RWPE2 (cell line): ENCODE measurements at regions not wholly inside any gene's neighbourhood (a gene's known extent, or its start where the extent isn't known, plus 50 kb on each side); places are given as distances from the start of the nearest gene placed in this dataset.
A peak's percentile ranks its signal among the peaks of the same experiment; 100 is the strongest.

ENCODE experiments used
- ATAC-seq: fragments of 200-7000 bp; cut with Tn5 transposase; 3 replicates; pipeline ENCODE4 v1.9.1; 2021; ENCODE audit warnings: low read depth
- DNase-seq: peaks from one replicate; pipeline ENCODE4 v3.0.0-alpha.2; 2020; ENCODE audit warnings: low spot score
- H3K27ac ChIP-seq: fragments of 450-650 bp; 2 replicates; pipeline ENCODE4 v1.5.1; 2017; ENCODE audit warnings: mild to moderate bottlenecking; ENCODE audit not compliant: poor library complexity, severe bottlenecking
- H3K27me3 ChIP-seq: fragments of 250-450 bp; sonication (Bioruptor Pico); 2 replicates; pipeline ENCODE4 v1.5.1; 2021; ENCODE audit warnings: mild to moderate bottlenecking, moderate library complexity; ENCODE audit not compliant: insufficient read depth, poor library complexity, severe bottlenecking
- H3K36me3 ChIP-seq: fragments of 250-450 bp; sonication (Bioruptor Pico); 2 replicates; pipeline ENCODE4 v1.5.1; 2020; ENCODE audit warnings: low read depth, mild to moderate bottlenecking, moderate library complexity
- H3K4me1 ChIP-seq: fragments of 250-450 bp; sonication (Bioruptor Pico); 2 replicates; pipeline ENCODE4 v1.5.1; 2021; ENCODE audit warnings: mild to moderate bottlenecking, moderate library complexity; ENCODE audit not compliant: insufficient read depth, poor library complexity, severe bottlenecking
- H3K4me3 ChIP-seq: fragments of 250-450 bp; sonication (Bioruptor Pico); 2 replicates; pipeline ENCODE4 v1.5.1; 2021; ENCODE audit warnings: mild to moderate bottlenecking, moderate library complexity; ENCODE audit not compliant: severe bottlenecking
- H3K9me3 ChIP-seq: fragments of 250-450 bp; sonication (Bioruptor Pico); 2 replicates; pipeline ENCODE4 v1.5.1; 2021; ENCODE audit warnings: mild to moderate bottlenecking, moderate library complexity; ENCODE audit not compliant: severe bottlenecking
- CTCF ChIP-seq: fragments of 450-650 bp; IDR thresholded peaks from one replicate; pipeline ENCODE4 v1.5.1; 2017; ENCODE audit warnings: mild to moderate bottlenecking, moderate library complexity; ENCODE audit not compliant: poor library complexity, severe bottlenecking

GRCh38 chr6:3948866-3949265 is 99.7 kb downstream of the FAM50B start:
- Histone ChIP-seq H3K4me1 (no peaks in the 10 kb centered on the region), H3K36me3 (no peaks in the 10 kb centered on the region), H3K9me3 (peaks cover 3% of the 10 kb centered on the region), H3K27me3 (no peaks in the 10 kb centered on the region), H3K27ac (no peak overlapping the region), H3K4me3 (no peak overlapping the region)
- DNase-seq = no peak
- ATAC-seq = no peak
- no peak for TF ChIP-seq CTCF

- Histone ChIP-seq H3K27me3 (no peaks in the 10 kb centered on the region), H3K36me3 (no peaks in the 10 kb centered on the region), H3K9me3 (peaks cover 3% of the 10 kb centered on the region), H3K27ac (no peak overlapping the region), H3K4me3 (no peak overlapping the region), H3K4me1 (no peaks in the 10 kb centered on the region)
- no peak for TF ChIP-seq CTCF
- ATAC-seq = no peak
- DNase-seq = no peak
Observed at GRCh38 chr6:3949521-3949920, 100.3 kb downstream of the FAM50B start.

- no peak for DNase-seq
- H3K4me3 ChIP-seq = no peak overlapping the region
Observed at GRCh38 chr6:3956054-3956453, 106.9 kb downstream of the FAM50B start.

GRCh38 chr6:3957321-3957720 is 108.1 kb downstream of the FAM50B start:
- Histone ChIP-seq H3K9me3 (no peaks in the 10 kb centered on the region), H3K4me3 (no peak overlapping the region), H3K4me1 (peaks cover 3% of the 10 kb centered on the region), H3K27me3 (no peaks in the 10 kb centered on the region), H3K36me3 (no peaks in the 10 kb centered on the region), H3K27ac (no peak overlapping the region)
- DNase-seq (no peak), ATAC-seq (peak; percentile 59; the same call in 2 of the 3 replicates)
- TF ChIP-seq CTCF = no peak

More at GRCh38 chr6:3956054-3956453, 106.9 kb downstream of the FAM50B start:
- Histone ChIP-seq H3K9me3 (peaks cover 3% of the 10 kb centered on the region), H3K4me1 (peaks cover 1% of the 10 kb centered on the region), H3K36me3 (no peaks in the 10 kb centered on the region), H3K27me3 (no peaks in the 10 kb centered on the region), H3K27ac (no peak overlapping the region)
- no peak for ATAC-seq
- TF ChIP-seq CTCF = no peak

- no peaks in the 10 kb centered on the region for H3K36me3 ChIP-seq
- H3K4me1 ChIP-seq = peaks cover 3% of the 10 kb centered on the region
- H3K9me3 ChIP-seq = no peaks in the 10 kb centered on the region
- H3K4me3 ChIP-seq = no peak overlapping the region
- no peak for ATAC-seq
- DNase-seq = no peak
- no peaks in the 10 kb centered on the region for H3K27me3 ChIP-seq
- no peak for TF ChIP-seq CTCF
- H3K27ac ChIP-seq = no peak overlapping the region
Observed at GRCh38 chr6:3958255-3958654, 109.1 kb downstream of the FAM50B start.
